H1 (cell line): ENCODE measurements at regions not wholly inside any gene's neighbourhood (a gene's known extent, or its start where the extent isn't known, plus 50 kb on each side); places are given as distances from the start of the nearest gene placed in this dataset.

Experiments
- CTCF ChIA-PET: fragments of 300-600 bp; sonication (Branson Sonifier 250); formaldehyde crosslinking; loops from one replicate; lab custom pipeline; 2021; ENCODE audit not compliant: partially characterized antibody; lab: Charles Lee
- POLR2A ChIA-PET: fragments of 300-600 bp; sonication (Branson Sonifier 250); formaldehyde crosslinking; loops from one replicate; lab custom pipeline; 2021; ENCODE audit warnings: inconsistent platforms; ENCODE audit not compliant: partially characterized antibody; lab: Charles Lee
- DNase-seq, 2 experiments: peaks; one replicate each; pipeline versions ENCODE4 v3.0.0 to v3.0.0-alpha.2; 2010 to 2022; ENCODE audit warnings: low spot score in 2 of 2, low read depth in 1 of 2, mixed read lengths in 1 of 2
- FAIRE-seq: peaks from 2 replicates; lab custom pipeline; 2011; peaks lifted over from hg19 to GRCh38; lab: Jason Lieb, UNC
- H2AFZ ChIP-seq: 2 replicates; pipeline ENCODE4 v1.8.1; 2012; ENCODE audit warnings: low read length, inconsistent platforms
- H2AK5ac ChIP-seq: 2 replicates; pipeline ENCODE4 v1.6.1; 2013; ENCODE audit warnings: low read depth, low read length
- H2BK120ac ChIP-seq: replicated peaks from 2 replicates; pipeline ENCODE3; 2013; ENCODE audit warnings: low read depth, low read length, inconsistent platforms
- H2BK12ac ChIP-seq: 2 replicates; pipeline ENCODE4 v1.6.1; 2013; ENCODE audit warnings: low read depth, low read length
- H2BK15ac ChIP-seq: 2 replicates; pipeline ENCODE4 v1.6.1; 2013; ENCODE audit warnings: low read length
- H2BK20ac ChIP-seq: 2 replicates; pipeline ENCODE4 v1.6.1; 2013; ENCODE audit warnings: low read length
- H2BK5ac ChIP-seq: 2 replicates; pipeline ENCODE4 v1.6.1; 2013; ENCODE audit warnings: low read depth, low read length
- H3K14ac ChIP-seq: 2 replicates; pipeline ENCODE4 v1.6.1; 2013; ENCODE audit warnings: inconsistent platforms; ENCODE audit not compliant: insufficient read length
- H3K18ac ChIP-seq: 2 replicates; pipeline ENCODE4 v1.6.1; 2013; ENCODE audit warnings: low read length; ENCODE audit errors: extremely low read depth
- H3K23ac ChIP-seq: 2 replicates; pipeline ENCODE4 v1.6.1; 2013; ENCODE audit warnings: inconsistent platforms; ENCODE audit not compliant: insufficient read length
- H3K23me2 ChIP-seq: 2 replicates; pipeline ENCODE4 v1.6.1; 2013; ENCODE audit warnings: low read depth, low read length
- H3K27ac ChIP-seq: 2 replicates; pipeline ENCODE4 v1.6.1; 2011; ENCODE audit warnings: low read depth, low read length, inconsistent platforms
- H3K27me3 ChIP-seq, 4 experiments: replicated peaks in 1 of 4; 1 replicate in 1 of 4; 2 replicates in 3 of 4; pipeline versions ENCODE4 v1.6.1 to v1.8.1; 2011 to 2013; ENCODE audit warnings: low read length in 3 of 4, mild to moderate bottlenecking in 3 of 4, inconsistent platforms in 2 of 4, mixed read lengths in 2 of 4, moderate library complexity in 1 of 4; ENCODE audit not compliant: control insufficient read depth in 3 of 4, insufficient read depth in 3 of 4; ENCODE audit errors: extremely low read depth in 1 of 4
- H3K36me3 ChIP-seq, 4 experiments: 2 replicates each; pipeline versions ENCODE4 v1.6.1 to v1.8.1; 2011 to 2013; ENCODE audit warnings: mild to moderate bottlenecking in 4 of 4, low read length in 3 of 4, moderate library complexity in 2 of 4, control low read depth in 1 of 4, inconsistent platforms in 1 of 4; ENCODE audit not compliant: insufficient read depth in 4 of 4, control insufficient read depth in 2 of 4
- H3K4ac ChIP-seq: replicated peaks from 2 replicates; pipeline ENCODE3; 2013; ENCODE audit warnings: low read length, low read depth, mixed read lengths, inconsistent platforms; ENCODE audit not compliant: insufficient read length
- H3K4me1 ChIP-seq, 4 experiments: replicated peaks in 1 of 4; 1 replicate in 1 of 4; 2 replicates in 3 of 4; pipeline versions ENCODE4 v1.6.1 to v1.8.1; 2011 to 2013; ENCODE audit warnings: low read length in 3 of 4, inconsistent platforms in 2 of 4, mixed read lengths in 1 of 4; ENCODE audit not compliant: insufficient read depth in 4 of 4, control insufficient read depth in 3 of 4
- H3K4me2 ChIP-seq, 2 experiments: 2 replicates each; pipeline versions ENCODE4 v1.6.1 to v1.8.1; 2011 to 2013; ENCODE audit warnings: low read depth in 2 of 2, low read length in 2 of 2, control low read depth in 1 of 2, inconsistent platforms in 1 of 2, mild to moderate bottlenecking in 1 of 2; ENCODE audit not compliant: insufficient read depth in 1 of 2
- H3K4me3 ChIP-seq, 4 experiments: fragments of 200-600, 300-600 bp in 1 of 4; sonication (generic), shearing (Covaris generic), sonication (Bioruptor Twin) in 1 of 4; 2 replicates each; pipeline versions ENCODE4 v1.5.1 to v1.8.1; 2011 to 2016; ENCODE audit warnings: low read length in 4 of 4, low read depth in 3 of 4, control low read depth in 2 of 4, inconsistent platforms in 2 of 4, mild to moderate bottlenecking in 2 of 4, mixed read lengths in 1 of 4, moderate library complexity in 1 of 4; ENCODE audit not compliant: insufficient read depth in 2 of 4; ENCODE audit errors: extremely low read depth in 1 of 4
- H3K56ac ChIP-seq: replicated peaks from 2 replicates; pipeline ENCODE3; 2013; ENCODE audit warnings: low read depth, mild to moderate bottlenecking, mixed read lengths, low read length, inconsistent platforms; ENCODE audit not compliant: insufficient read length
- H3K79me1 ChIP-seq: 2 replicates; pipeline ENCODE4 v1.6.1; 2013; ENCODE audit warnings: low read depth, low read length, control low read depth
- H3K79me2 ChIP-seq, 2 experiments: 2 replicates each; pipeline versions ENCODE4 v1.6.1 to v1.8.1; 2012 to 2013; ENCODE audit warnings: low read length in 2 of 2, mild to moderate bottlenecking in 2 of 2, inconsistent platforms in 1 of 2; ENCODE audit not compliant: insufficient read depth in 2 of 2, control insufficient read depth in 1 of 2
- H3K9ac ChIP-seq, 4 experiments: replicated peaks in 1 of 4; 1 replicate in 1 of 4; 2 replicates in 3 of 4; pipeline versions ENCODE4 v1.6.1 to v1.8.1; 2011 to 2013; ENCODE audit warnings: low read depth in 3 of 4, low read length in 3 of 4, control low read depth in 2 of 4, mild to moderate bottlenecking in 2 of 4, moderate library complexity in 2 of 4, inconsistent platforms in 1 of 4; ENCODE audit errors: extremely low read depth in 1 of 4
- H3K9me3 ChIP-seq, 2 experiments: 2 replicates each; pipeline versions ENCODE4 v1.6.1 to v1.8.1; 2012 to 2013; ENCODE audit warnings: mild to moderate bottlenecking in 2 of 2, moderate library complexity in 2 of 2, control low read depth in 1 of 2, inconsistent platforms in 1 of 2, low read depth in 1 of 2, low read length in 1 of 2, mixed read lengths in 1 of 2; ENCODE audit not compliant: insufficient read depth in 2 of 2
- H4K20me1 ChIP-seq, 2 experiments: replicated peaks in 1 of 2; 2 replicates each; pipeline versions ENCODE3 to v1.8.1; 2011 to 2013; ENCODE audit warnings: inconsistent platforms in 2 of 2, low read length in 2 of 2, mild to moderate bottlenecking in 1 of 2; ENCODE audit not compliant: insufficient read depth in 2 of 2, control insufficient read depth in 1 of 2
- H4K5ac ChIP-seq: 2 replicates; pipeline ENCODE4 v1.6.1; 2013; ENCODE audit warnings: low read length, low read depth, mixed read lengths, inconsistent platforms; ENCODE audit not compliant: insufficient read length
- H4K8ac ChIP-seq: 2 replicates; pipeline ENCODE4 v1.8.0; 2013; ENCODE audit warnings: mild to moderate bottlenecking, moderate library complexity, low read length, inconsistent platforms; ENCODE audit not compliant: insufficient read depth; ENCODE audit errors: extremely low read depth
- H4K91ac ChIP-seq: replicated peaks from 2 replicates; pipeline ENCODE3; 2013; ENCODE audit warnings: low read length, mixed read lengths, inconsistent platforms; ENCODE audit not compliant: insufficient read length
- ATF2 ChIP-seq: IDR thresholded peaks from 2 replicates; pipeline ENCODE4 v1.6.1; 2012; ENCODE audit warnings: low read length, inconsistent platforms
- BCL11A ChIP-seq, 2 experiments: IDR thresholded peaks; one replicate each; pipeline ENCODE4 v1.6.1; 2011; ENCODE audit warnings: low read depth in 2 of 2, low read length in 2 of 2, mild to moderate bottlenecking in 2 of 2
- CEBPB ChIP-seq: IDR thresholded peaks from 2 replicates; pipeline ENCODE4 v1.6.1; 2012; ENCODE audit warnings: low read depth, low read length
- JUN ChIP-seq: IDR thresholded peaks from 2 replicates; pipeline ENCODE4 v1.6.1; 2011; ENCODE audit warnings: low read depth, mild to moderate bottlenecking, improper control_type of control experiment, low read length
- PHF8 ChIP-seq: fragments of 200-600 bp; sonication (generic); conservative IDR thresholded peaks from 2 replicates; pipeline ENCODE4 v1.7.1; 2012; ENCODE audit warnings: low read depth, mild to moderate bottlenecking, inconsistent platforms, low read length, moderate library complexity
- SAP30 ChIP-seq: fragments of 300-600 bp; sonication (generic); IDR thresholded peaks from 2 replicates; pipeline ENCODE4 v1.7.1; 2012; ENCODE audit warnings: low read length, moderate library complexity, mild to moderate bottlenecking, inconsistent platforms; ENCODE audit not compliant: insufficient read depth, insufficient replicate concordance
- SIX5 ChIP-seq: IDR thresholded peaks from 2 replicates; pipeline ENCODE4 v1.6.1; 2011; ENCODE audit warnings: mild to moderate bottlenecking, low read depth, low read length
- SRF ChIP-seq: IDR thresholded peaks from 2 replicates; pipeline ENCODE4 v1.6.1; 2011; ENCODE audit warnings: mild to moderate bottlenecking, low read depth, low read length, moderate library complexity
- WGBS, 2 experiments: shearing (Covaris generic) in 1 of 2; methylation state at CpG; one replicate each; pipeline versions ENCODE4 v1.1.6 to v1.1.7; 2013 to 2015; ENCODE audit warnings: low lambda C conversion rate in 2 of 2, mixed read lengths in 2 of 2, inconsistent platforms in 1 of 2, low coverage in 1 of 2, missing lambda C conversion rate in 1 of 2; ENCODE audit not compliant: insufficient replicate concordance in 2 of 2, insufficient coverage in 1 of 2, insufficient read length in 1 of 2; ENCODE audit errors: extremely low coverage in 1 of 2, missing lambda C conversion rate in 1 of 2; 5-methylcytosine and 5-hydroxymethylcytosine counted together

GRCh38 chr2:53438100-53438499 is 329.5 kb upstream of the CHAC2 start:
- Histone ChIP-seq H2AFZ (no peak overlapping the region), H3K4me1 (peaks cover 0 to 18% (median 5%) of the 10 kb centered on the region in 4 experiments; a peak in 4 of 7 replicates), H3K4me3 (no peak overlapping the region), H3K27me3 (no peaks in the 10 kb centered on the region), H3K14ac (no peak overlapping the region), H2AK5ac (no peak overlapping the region), H3K56ac (no peak overlapping the region), H2BK15ac (no peak overlapping the region), H3K23me2 (no peaks in the 10 kb centered on the region), H2BK20ac (no peak overlapping the region), H3K18ac (no peak overlapping the region), H2BK120ac (no peak overlapping the region), H3K9me3 (no peaks in the 10 kb centered on the region), H3K36me3 (no peaks in the 10 kb centered on the region), H3K79me2 (no peaks in the 10 kb centered on the region), H2BK5ac (no peak overlapping the region), H4K91ac (no peak overlapping the region), H3K27ac (no peak overlapping the region), H3K23ac (no peak overlapping the region), H3K4me2 (no peak overlapping the region), H4K5ac (no peak overlapping the region), H3K9ac (no peak overlapping the region), H4K20me1 (no peaks in the 10 kb centered on the region), H3K79me1 (no peaks in the 10 kb centered on the region), H4K8ac (no peak overlapping the region), H2BK12ac (no peak overlapping the region), H3K4ac (no peak overlapping the region)
- 62% methylated on average over 1 of the region's 1 CpG; no CpG with 5 or more reads in 1 of the 2 experiments for WGBS, 2 experiments
- ChIA-PET POLR2A (no interaction called here), CTCF (interaction anchor here (1.7 kb wide), 1 partner anchor 16 kb away, joined by 5 read pairs; no protein-coding TSS in a partner anchor)
- no peak for FAIRE-seq
- TF ChIP-seq SRF: no peak
- no peak for TF ChIP-seq SAP30
- no peak for TF ChIP-seq SIX5
- no peak for TF ChIP-seq CEBPB
- no peak for TF ChIP-seq BCL11A (IDR thresholded peaks at IDR 0.05; ENCODE audit: low read depth in 2 of 2, low read length in 2 of 2)
- no peak for TF ChIP-seq PHF8
- TF ChIP-seq ATF2: no peak
- no peak for TF ChIP-seq JUN
- DNase-seq: no peak
